ENCODE measurements at regions not wholly inside any gene's neighbourhood (a gene's known extent, or its start where the extent isn't known, plus 50 kb on each side); places are given as distances from the start of the nearest gene placed in this dataset.
"Not testable (repeated sequence)": the region's sequence is repeated elsewhere in the genome, so short reads cannot be mapped to it uniquely, and the experiment has no call there.

GRCh38 chr3:43838009-43838758, 147.4 kb downstream of the ABHD5 start:
- no peak for DNase-seq (ENCODE audit: low read depth)

GRCh38 chr3:43838877-43839276, 148.1 kb downstream of the ABHD5 start:
- no peak for DNase-seq (ENCODE audit: low read depth)

GRCh38 chr3:43843386-43843785, 152.6 kb downstream of the ABHD5 start:
- no peak for DNase-seq (ENCODE audit: low read depth)

- no peak for DNase-seq (ENCODE audit: low read depth)
These were observed 154.0 kb downstream of the ABHD5 start for GRCh38 chr3:43844757-43845156.

- DNase-seq (ENCODE audit: low read depth), result not testable (repeated sequence)
These were observed 154.8 kb downstream of the ABHD5 start for GRCh38 chr3:43845553-43845952.

GRCh38 chr3:43852066-43852465, 161.3 kb downstream of the ABHD5 start:
- no peak for DNase-seq (ENCODE audit: low read depth)

- DNase-seq (ENCODE audit: low read depth), result no peak
These were observed 163.5 kb downstream of the ABHD5 start for GRCh38 chr3:43854283-43854682.

GRCh38 chr3:43854916-43855315, 164.2 kb downstream of the ABHD5 start:
- DNase-seq (ENCODE audit: low read depth), result no peak

GRCh38 chr3:43855674-43856299, 165.0 kb downstream of the ABHD5 start:
- DNase-seq (ENCODE audit: low read depth), result no peak

- DNase-seq (ENCODE audit: low read depth), result no peak
These were observed 165.6 kb downstream of the ABHD5 start for GRCh38 chr3:43856351-43856750.

GRCh38 chr3:43856761-43857160, 166.0 kb downstream of the ABHD5 start:
- no peak for DNase-seq (ENCODE audit: low read depth)

GRCh38 chr3:43857361-43858293, 166.9 kb downstream of the ABHD5 start:
- no peak for DNase-seq (ENCODE audit: low read depth)

- no peak for DNase-seq (ENCODE audit: low read depth)
These were observed 167.6 kb downstream of the ABHD5 start for GRCh38 chr3:43858294-43858701.

- DNase-seq (ENCODE audit: low read depth), result no peak
These were observed 169.0 kb downstream of the ABHD5 start for GRCh38 chr3:43859766-43860165.

- DNase-seq (ENCODE audit: low read depth), result no peak
These were observed 170.9 kb downstream of the ABHD5 start for GRCh38 chr3:43861635-43862034.

GRCh38 chr3:43862470-43862869, 171.7 kb downstream of the ABHD5 start:
- DNase-seq (ENCODE audit: low read depth), result no peak

GRCh38 chr3:43862992-43863805, 172.5 kb downstream of the ABHD5 start:
- no peak for DNase-seq (ENCODE audit: low read depth)

GRCh38 chr3:43863966-43864933, 173.5 kb downstream of the ABHD5 start:
- DNase-seq (ENCODE audit: low read depth), result no peak

GRCh38 chr3:43865351-43865750, 174.6 kb downstream of the ABHD5 start:
- DNase-seq (ENCODE audit: low read depth), result no peak

- no peak for DNase-seq (ENCODE audit: low read depth)
These were observed 175.3 kb downstream of the ABHD5 start for GRCh38 chr3:43865887-43866528.
